ENCODE measurements at regions not wholly inside any gene's neighbourhood (a gene's known extent, or its start where the extent isn't known, plus 50 kb on each side); places are given as distances from the start of the nearest gene placed in this dataset.

GRCh38 chr3:194223951-194224350, 88.0 kb downstream of the HES1 start:
- TF ChIP-seq, protein P1, sequence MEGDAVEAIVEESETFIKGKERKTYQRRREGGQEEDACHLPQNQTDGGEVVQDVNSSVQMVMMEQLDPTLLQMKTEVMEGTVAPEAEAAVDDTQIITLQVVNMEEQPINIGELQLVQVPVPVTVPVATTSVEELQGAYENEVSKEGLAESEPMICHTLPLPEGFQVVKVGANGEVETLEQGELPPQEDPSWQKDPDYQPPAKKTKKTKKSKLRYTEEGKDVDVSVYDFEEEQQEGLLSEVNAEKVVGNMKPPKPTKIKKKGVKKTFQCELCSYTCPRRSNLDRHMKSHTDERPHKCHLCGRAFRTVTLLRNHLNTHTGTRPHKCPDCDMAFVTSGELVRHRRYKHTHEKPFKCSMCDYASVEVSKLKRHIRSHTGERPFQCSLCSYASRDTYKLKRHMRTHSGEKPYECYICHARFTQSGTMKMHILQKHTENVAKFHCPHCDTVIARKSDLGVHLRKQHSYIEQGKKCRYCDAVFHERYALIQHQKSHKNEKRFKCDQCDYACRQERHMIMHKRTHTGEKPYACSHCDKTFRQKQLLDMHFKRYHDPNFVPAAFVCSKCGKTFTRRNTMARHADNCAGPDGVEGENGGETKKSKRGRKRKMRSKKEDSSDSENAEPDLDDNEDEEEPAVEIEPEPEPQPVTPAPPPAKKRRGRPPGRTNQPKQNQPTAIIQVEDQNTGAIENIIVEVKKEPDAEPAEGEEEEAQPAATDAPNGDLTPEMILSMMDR (IDR thresholded peaks at IDR 0.05; ENCODE audit: insufficient read depth, low read length) = no peak
- no peak for TF ChIP-seq GABPA (IDR thresholded peaks at IDR 0.05; ENCODE audit: low read depth)

All from HL-60 (cell line).